Gastroesophageal sphincter (tissue), 4 donors: ENCODE measurements at regions not wholly inside any gene's neighbourhood (a gene's known extent, or its start where the extent isn't known, plus 50 kb on each side); places are given as distances from the start of the nearest gene placed in this dataset.

Experiments used
- ATAC-seq: fragments of 150-250 bp; one replicate; pipeline ENCODE4 v1.9.1; 2016; ENCODE audit warnings: mild to moderate bottlenecking, moderate library complexity
- H3K27ac ChIP-seq, 4 donors: fragments of 200-600 bp; sonication (generic) in 3 of 4; 1 replicate in 3 of 4; 2 replicates in 1 of 4; pipeline ENCODE4 v1.5.1; 2016 to 2019
- H3K27me3 ChIP-seq: fragments of 200-600 bp; sonication (generic); one replicate; pipeline ENCODE4 v1.5.1; 2019
- H3K36me3 ChIP-seq, 2 donors: fragments of 200-600 bp; sonication (generic); one replicate each; pipeline ENCODE4 v1.5.1; 2019; ENCODE audit warnings: control low read depth in 1 of 2
- H3K4me1 ChIP-seq, 3 donors: fragments of 200-600 bp; sonication (generic); 1 replicate in 2 of 3; 2 replicates in 1 of 3; pipeline ENCODE4 v1.5.1; 2016 to 2019; ENCODE audit warnings: control low read depth in 2 of 3
- H3K4me3 ChIP-seq, 2 donors: fragments of 200-600 bp; sonication (generic); one replicate each; pipeline ENCODE4 v1.5.1; 2019; ENCODE audit warnings: mild to moderate bottlenecking in 1 of 2, moderate library complexity in 1 of 2
- H3K9me3 ChIP-seq, 3 donors: fragments of 200-600 bp; sonication (generic); one replicate each; pipeline ENCODE4 v1.5.1; 2017 to 2019; ENCODE audit warnings: control low read depth in 2 of 3
- EP300 ChIP-seq: sonication (generic); formaldehyde crosslinking; IDR thresholded peaks from one replicate; pipeline ENCODE4 v1.6.1; 2017; ENCODE audit warnings: antibody characterized with exemption, mild to moderate bottlenecking
- POLR2A ChIP-seq, 2 donors: fragments of 450-650 bp; IDR thresholded peaks; one replicate each; pipeline ENCODE4 v1.6.1; 2017; ENCODE audit warnings: antibody characterized with exemption in 2 of 2, mild to moderate bottlenecking in 2 of 2, moderate library complexity in 1 of 2
- POLR2AphosphoS5 ChIP-seq: sonication (generic); formaldehyde crosslinking; IDR thresholded peaks from one replicate; pipeline ENCODE4 v1.6.1; 2017; ENCODE audit warnings: antibody characterized with exemption
- WGBS, 2 donors: methylation state at CpG; one replicate each; pipeline ENCODE4 v1.1.5; 2018; ENCODE audit warnings: low coverage in 1 of 2; 5-methylcytosine and 5-hydroxymethylcytosine counted together
- TF ChIP-seq, protein P1 (sequence below), 4 experiments: fragments of 200-600 bp in 2 of 4; fragments of 450-650 bp in 2 of 4; sonication (generic) in 1 of 4; IDR thresholded peaks; one replicate each; pipeline ENCODE4 v1.5.1; 2017 to 2019; ENCODE audit warnings: antibody characterized with exemption in 4 of 4, mild to moderate bottlenecking in 2 of 4, moderate library complexity in 2 of 4

DNA sequence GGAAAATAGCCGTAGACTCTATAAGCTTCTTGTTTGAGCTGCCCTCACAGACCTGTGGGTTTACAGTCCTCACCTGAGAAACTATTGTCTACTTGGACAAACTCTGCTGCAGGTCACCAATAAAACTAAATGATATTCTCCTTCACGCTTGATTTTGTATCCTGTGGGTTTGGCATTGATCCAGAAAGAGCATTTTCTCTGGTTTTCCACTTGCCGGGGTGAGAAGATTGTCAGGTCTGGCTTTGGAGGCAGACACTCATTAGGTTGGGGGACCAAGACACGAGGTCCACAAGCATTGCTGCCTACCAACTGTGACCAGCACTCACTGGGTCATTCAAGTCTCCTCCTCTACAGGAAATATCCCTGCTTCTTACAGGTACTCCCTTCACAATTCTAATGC lies 68.5 kb downstream of the CDC14C start:
- TF ChIP-seq POLR2A (IDR thresholded peaks at IDR 0.05) (no peak), POLR2AphosphoS5 (no peak)
- TF ChIP-seq, protein P1, sequence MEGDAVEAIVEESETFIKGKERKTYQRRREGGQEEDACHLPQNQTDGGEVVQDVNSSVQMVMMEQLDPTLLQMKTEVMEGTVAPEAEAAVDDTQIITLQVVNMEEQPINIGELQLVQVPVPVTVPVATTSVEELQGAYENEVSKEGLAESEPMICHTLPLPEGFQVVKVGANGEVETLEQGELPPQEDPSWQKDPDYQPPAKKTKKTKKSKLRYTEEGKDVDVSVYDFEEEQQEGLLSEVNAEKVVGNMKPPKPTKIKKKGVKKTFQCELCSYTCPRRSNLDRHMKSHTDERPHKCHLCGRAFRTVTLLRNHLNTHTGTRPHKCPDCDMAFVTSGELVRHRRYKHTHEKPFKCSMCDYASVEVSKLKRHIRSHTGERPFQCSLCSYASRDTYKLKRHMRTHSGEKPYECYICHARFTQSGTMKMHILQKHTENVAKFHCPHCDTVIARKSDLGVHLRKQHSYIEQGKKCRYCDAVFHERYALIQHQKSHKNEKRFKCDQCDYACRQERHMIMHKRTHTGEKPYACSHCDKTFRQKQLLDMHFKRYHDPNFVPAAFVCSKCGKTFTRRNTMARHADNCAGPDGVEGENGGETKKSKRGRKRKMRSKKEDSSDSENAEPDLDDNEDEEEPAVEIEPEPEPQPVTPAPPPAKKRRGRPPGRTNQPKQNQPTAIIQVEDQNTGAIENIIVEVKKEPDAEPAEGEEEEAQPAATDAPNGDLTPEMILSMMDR (IDR thresholded peaks at IDR 0.05) = no peak
- Histone ChIP-seq H3K9me3 (no peaks in the 10 kb centered on the region), H3K27ac (no peak overlapping the region), H3K4me3 (no peak overlapping the region), H3K4me1 (no peaks in the 10 kb centered on the region), H3K36me3 (no peaks in the 10 kb centered on the region), H3K27me3 (no peaks in the 10 kb centered on the region)
- WGBS, 2 donors = 60 to 85% methylated on average over 2 to 4 of the region's 4 CpGs
- ATAC-seq = no peak

DNA sequence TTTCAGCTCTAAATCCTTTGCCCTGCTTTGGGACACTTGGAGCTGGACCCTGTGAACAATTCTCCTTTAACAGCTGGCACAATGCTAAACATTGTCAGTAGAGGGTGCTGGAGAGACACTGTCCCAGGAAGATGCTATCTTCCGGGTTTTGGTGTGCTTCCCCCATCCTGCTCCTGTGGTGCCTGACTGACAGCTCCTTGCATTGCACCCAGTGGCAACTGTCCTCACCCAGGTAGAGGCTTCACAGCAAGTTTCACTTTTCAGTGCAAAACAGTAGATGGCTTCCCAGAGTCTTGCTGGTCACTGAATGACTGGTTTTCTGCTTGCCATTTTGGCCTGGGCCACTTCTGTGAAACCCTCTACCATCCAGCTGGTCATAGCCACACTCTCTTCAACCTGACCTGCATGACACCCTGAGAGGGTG lies 77.3 kb downstream of the CDC14C start:
- WGBS, 2 donors = 13 to 40% methylated on average over 1 of the region's 1 CpG
- no peak for ATAC-seq

DNA sequence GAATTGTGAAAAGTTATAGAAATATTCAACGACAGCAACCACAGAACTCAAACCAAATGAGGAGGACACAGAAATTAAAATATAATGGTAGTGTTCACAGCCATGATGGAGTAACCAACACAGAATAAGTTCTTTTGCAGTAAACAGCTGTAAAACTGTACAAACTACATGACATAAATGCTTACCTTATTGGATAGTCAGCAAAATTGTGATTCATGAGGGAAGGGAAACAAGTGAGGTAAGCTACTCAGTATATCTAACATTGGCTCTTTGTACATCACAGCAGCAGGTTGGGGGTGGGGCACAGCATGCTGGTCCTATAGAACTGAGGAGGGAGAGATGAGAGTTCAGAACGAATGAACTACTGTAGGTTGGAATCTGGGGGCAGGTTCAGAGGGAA lies 86.4 kb downstream of the CDC14C start:
- ATAC-seq = no peak
- Histone ChIP-seq H3K27me3 (no peaks in the 10 kb centered on the region), H3K36me3 (no peaks in the 10 kb centered on the region), H3K4me1 (no peaks in the 10 kb centered on the region), H3K27ac (no peak overlapping the region), H3K9me3 (no peaks in the 10 kb centered on the region), H3K4me3 (no peak overlapping the region)
- TF ChIP-seq POLR2AphosphoS5 (no peak), EP300 (no peak), POLR2A (IDR thresholded peaks at IDR 0.05) (no peak)
- TF ChIP-seq, protein P1 (IDR thresholded peaks at IDR 0.05) = no peak
- WGBS, 2 donors = 56 to 75% methylated on average over 2 of the region's 2 CpGs

More for the DNA sequence above, 77.3 kb downstream of the CDC14C start:
- H3K36me3 ChIP-seq = no peaks in the 10 kb centered on the region
- no peak overlapping the region for H3K27ac ChIP-seq
- no peak overlapping the region for H3K4me3 ChIP-seq
- TF ChIP-seq EP300 = no peak
- TF ChIP-seq POLR2A (IDR thresholded peaks at IDR 0.05) = no peak
- TF ChIP-seq, protein P1 (IDR thresholded peaks at IDR 0.05) = peak in 1 of 4 experiments; percentile 10
- TF ChIP-seq POLR2AphosphoS5 = no peak
- H3K27me3 ChIP-seq = no peaks in the 10 kb centered on the region
- no peaks in the 10 kb centered on the region for H3K4me1 ChIP-seq
- H3K9me3 ChIP-seq = no peaks in the 10 kb centered on the region

DNA sequence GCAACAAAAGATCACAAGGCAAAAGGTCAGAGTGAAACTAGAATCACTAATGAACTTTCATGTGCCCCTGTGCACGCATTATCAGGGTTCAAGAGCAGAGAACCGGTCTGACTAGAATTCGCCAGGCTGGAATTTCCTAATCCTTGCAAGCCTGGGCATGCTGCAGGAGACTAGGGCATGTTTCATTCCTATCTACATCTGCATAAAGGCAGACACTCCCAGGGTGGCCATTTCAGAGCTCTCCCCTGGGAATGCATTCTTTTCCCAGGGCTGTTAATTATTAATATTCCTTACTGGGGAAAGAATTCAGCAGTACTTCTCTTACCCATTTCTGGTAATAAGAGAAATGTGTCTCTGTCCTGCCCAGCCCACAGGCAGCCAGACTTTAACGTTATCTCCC lies 90.5 kb downstream of the CDC14C start:
- WGBS, 2 donors = 80 to 81% methylated on average over 4 of the region's 4 CpGs
- no peaks in the 10 kb centered on the region for H3K9me3 ChIP-seq
- TF ChIP-seq, protein P1 (IDR thresholded peaks at IDR 0.05) = no peak
- no peak for TF ChIP-seq POLR2AphosphoS5
- no peak for TF ChIP-seq POLR2A (IDR thresholded peaks at IDR 0.05)
- TF ChIP-seq EP300 = no peak
- no peak overlapping the region for H3K27ac ChIP-seq
- H3K27me3 ChIP-seq = no peaks in the 10 kb centered on the region
- H3K36me3 ChIP-seq = no peaks in the 10 kb centered on the region
- ATAC-seq = no peak
- no peaks in the 10 kb centered on the region for H3K4me1 ChIP-seq
- no peak overlapping the region for H3K4me3 ChIP-seq

DNA sequence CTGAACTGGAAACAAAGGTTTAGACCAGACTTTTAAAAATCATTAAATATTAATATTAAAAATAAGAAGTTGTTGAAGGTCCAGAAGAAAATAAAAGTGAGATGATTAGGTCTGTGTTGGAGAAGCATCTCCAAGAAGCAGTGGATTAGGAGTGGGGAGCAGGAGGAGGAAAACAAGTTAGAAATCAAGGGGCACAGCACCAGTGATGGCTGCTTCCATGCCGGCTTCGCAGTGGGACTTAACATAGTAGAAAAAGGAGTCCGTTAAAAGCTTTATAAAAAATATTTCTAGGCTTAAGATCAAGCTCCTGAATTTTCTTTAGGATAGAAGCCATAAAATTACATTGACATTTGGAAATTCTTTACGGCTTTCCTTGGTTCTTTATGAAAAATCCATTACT lies 95.8 kb downstream of the CDC14C start:
- Histone ChIP-seq H3K9me3 (no peaks in the 10 kb centered on the region), H3K36me3 (no peaks in the 10 kb centered on the region), H3K4me1 (no peaks in the 10 kb centered on the region), H3K27me3 (no peaks in the 10 kb centered on the region), H3K4me3 (no peak overlapping the region), H3K27ac (no peak overlapping the region)
- ATAC-seq = no peak
- WGBS, 2 donors = 77 to 100% methylated on average over 2 to 4 of the region's 4 CpGs
- TF ChIP-seq POLR2AphosphoS5 (no peak), EP300 (no peak), POLR2A (IDR thresholded peaks at IDR 0.05) (no peak)
- TF ChIP-seq, protein P1 (IDR thresholded peaks at IDR 0.05) = no peak
